ENCODE measurements at regions not wholly inside any gene's neighbourhood (a gene's known extent, or its start where the extent isn't known, plus 50 kb on each side); places are given as distances from the start of the nearest gene placed in this dataset.

DNA sequence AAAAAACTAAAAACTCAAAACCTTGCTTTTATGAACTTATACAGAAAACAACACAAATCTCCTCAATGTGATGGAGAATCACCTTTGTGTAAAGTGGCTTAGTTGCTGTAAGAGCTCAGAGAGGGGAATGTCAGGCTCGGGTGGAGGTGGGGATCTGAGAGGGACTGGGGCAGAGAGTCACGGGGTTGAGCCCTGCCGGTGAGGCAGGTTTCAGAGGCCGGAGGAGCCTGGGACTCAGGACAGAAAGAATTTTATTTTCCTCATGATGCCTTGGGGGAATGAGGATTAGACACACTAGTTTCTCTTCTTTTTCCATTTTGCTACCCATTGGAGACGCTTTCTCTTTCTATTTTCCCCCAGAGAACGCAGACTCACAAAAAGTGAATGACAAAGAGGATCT is 252.3 kb upstream of the FOXQ1 start:
- Histone ChIP-seq H3K4me1 (peaks cover 0 to 29% (median 16%) of the 10 kb centered on the region in 3 donors), H3K27ac (no peak overlapping the region), H3K9me3 (no peaks in the 10 kb centered on the region), H3K4me3 (no peak overlapping the region), H3K27me3 (no peaks in the 10 kb centered on the region), H3K36me3 (no peaks in the 10 kb centered on the region)
- no peak for TF ChIP-seq POLR2A (IDR thresholded peaks at IDR 0.05)
- TF ChIP-seq, protein P1, sequence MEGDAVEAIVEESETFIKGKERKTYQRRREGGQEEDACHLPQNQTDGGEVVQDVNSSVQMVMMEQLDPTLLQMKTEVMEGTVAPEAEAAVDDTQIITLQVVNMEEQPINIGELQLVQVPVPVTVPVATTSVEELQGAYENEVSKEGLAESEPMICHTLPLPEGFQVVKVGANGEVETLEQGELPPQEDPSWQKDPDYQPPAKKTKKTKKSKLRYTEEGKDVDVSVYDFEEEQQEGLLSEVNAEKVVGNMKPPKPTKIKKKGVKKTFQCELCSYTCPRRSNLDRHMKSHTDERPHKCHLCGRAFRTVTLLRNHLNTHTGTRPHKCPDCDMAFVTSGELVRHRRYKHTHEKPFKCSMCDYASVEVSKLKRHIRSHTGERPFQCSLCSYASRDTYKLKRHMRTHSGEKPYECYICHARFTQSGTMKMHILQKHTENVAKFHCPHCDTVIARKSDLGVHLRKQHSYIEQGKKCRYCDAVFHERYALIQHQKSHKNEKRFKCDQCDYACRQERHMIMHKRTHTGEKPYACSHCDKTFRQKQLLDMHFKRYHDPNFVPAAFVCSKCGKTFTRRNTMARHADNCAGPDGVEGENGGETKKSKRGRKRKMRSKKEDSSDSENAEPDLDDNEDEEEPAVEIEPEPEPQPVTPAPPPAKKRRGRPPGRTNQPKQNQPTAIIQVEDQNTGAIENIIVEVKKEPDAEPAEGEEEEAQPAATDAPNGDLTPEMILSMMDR (IDR thresholded peaks at IDR 0.05): no peak
- no peak for DNase-seq
- intact Hi-C loops (cut with DNase I): no loop called here
- WGBS, 2 donors: 71 to 74% methylated on average over 6 of the region's 6 CpGs

DNA sequence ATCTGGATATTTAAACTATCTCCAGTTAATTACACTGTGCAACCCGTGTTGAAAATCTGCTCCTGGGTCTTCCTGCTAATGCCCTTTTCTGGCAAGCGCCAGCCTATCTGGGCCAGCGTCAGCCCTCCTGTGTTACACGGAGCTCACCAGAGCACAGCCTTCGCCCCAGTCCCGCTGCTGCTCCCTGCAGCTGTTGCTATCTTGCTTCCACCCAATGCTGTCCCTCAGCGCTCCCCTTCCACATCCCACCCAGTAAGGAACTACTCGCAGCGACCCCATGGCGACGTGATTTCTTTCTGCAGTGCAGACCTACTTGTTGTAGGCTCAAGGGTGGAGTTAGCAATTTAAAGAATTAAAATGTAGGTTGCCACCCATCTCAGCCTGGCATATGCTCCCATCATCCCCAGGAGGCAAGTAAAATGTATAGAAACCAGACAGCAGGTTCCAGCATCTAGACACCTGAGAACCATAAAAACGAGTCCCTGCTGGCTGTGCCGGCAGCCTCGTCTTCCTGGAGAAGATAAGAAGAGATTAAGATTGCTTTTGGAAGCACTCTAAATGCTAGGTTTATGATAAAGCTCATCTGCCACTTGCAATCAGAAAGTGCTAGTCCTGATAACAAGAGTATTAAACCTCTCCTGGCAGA is 254.3 kb upstream of the FOXQ1 start:
- no peak overlapping the region for H3K27ac ChIP-seq
- peaks cover 0 to 9% (median 3%) of the 10 kb centered on the region in 3 donors for H3K4me1 ChIP-seq
- TF ChIP-seq POLR2A (IDR thresholded peaks at IDR 0.05): no peak
- TF ChIP-seq, protein P1 (IDR thresholded peaks at IDR 0.05): no peak
- WGBS, 2 donors: 64 to 76% methylated on average over 13 to 14 of the region's 14 CpGs
- H3K36me3 ChIP-seq: no peaks in the 10 kb centered on the region
- DNase-seq: no peak
- H3K9me3 ChIP-seq: no peaks in the 10 kb centered on the region
- H3K4me3 ChIP-seq: no peak overlapping the region
- H3K27me3 ChIP-seq: no peaks in the 10 kb centered on the region
- intact Hi-C loops (cut with DNase I): no loop called here

DNA sequence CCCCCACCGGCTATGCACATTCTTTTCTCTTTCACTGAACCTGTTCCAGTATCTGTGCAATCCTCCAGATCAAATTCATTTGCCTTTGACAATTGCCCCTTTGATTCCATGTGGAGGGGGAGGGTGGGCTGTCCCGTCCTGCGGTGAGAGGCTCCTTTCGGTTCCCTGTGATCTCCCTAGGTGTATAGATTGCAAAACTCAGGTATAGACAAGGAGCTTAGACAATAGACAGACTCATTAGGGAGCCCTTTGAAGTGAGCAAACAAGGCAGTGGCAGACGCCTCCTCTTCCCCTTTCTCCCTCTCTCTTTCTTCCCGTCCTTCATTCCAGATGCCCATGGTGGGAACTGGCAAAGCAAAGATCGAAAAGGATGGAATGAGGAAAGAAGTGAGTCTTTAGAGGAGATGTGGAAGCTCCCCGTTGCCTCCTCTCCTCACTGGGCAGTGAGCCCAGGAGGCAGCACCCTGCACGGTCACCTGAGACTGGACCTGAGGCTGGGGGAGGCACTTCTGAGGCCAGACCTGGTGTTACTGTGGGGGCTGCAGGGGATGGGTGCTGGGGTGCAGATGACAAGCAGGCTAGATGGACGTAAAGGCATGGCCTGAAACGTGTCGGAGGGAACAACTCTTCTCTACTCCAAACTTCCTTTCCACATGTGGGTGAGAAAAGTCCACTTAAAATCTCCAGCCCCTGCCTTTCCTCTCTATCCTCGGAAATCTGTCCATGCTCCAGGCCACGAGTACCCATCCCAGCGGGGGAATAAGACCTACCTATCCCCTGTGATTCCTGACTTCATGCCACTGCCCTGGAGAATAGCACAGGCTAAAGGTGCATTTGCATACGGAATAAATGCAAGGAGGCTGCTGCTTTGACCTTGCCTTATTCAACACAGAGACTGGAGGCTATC is 256.6 kb upstream of the FOXQ1 start:
- WGBS, 2 donors: 63 to 76% methylated on average over 14 to 15 of the region's 16 CpGs
- Histone ChIP-seq H3K4me3 (no peak overlapping the region), H3K27me3 (no peaks in the 10 kb centered on the region), H3K9me3 (no peaks in the 10 kb centered on the region), H3K27ac (no peak overlapping the region), H3K36me3 (no peaks in the 10 kb centered on the region), H3K4me1 (peaks cover 0 to 7% (median 3%) of the 10 kb centered on the region in 3 donors)
- intact Hi-C loops (cut with DNase I): no loop called here
- TF ChIP-seq POLR2A (IDR thresholded peaks at IDR 0.05): no peak
- TF ChIP-seq, protein P1 (IDR thresholded peaks at IDR 0.05): no peak
- DNase-seq: no peak

DNA sequence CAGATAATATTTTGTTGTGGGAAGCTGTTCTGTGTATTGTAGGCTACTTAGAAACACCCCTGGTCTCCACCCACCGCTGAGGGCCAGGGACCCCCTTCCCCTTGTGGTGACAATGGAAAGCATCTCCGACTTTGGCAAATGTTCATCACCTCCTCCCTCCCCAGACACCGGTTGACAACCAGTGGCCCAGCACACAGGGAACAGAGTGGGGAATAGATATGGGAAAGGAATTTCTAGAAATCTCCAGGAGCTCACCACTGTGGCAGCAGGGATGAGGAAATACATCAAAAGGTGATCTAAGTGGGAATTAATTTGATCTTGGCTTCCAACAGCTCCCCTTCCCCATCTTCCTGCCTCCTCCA is 257.3 kb upstream of the FOXQ1 start:
- no peak for DNase-seq
- Histone ChIP-seq H3K27ac (no peak overlapping the region), H3K36me3 (no peaks in the 10 kb centered on the region), H3K4me3 (no peak overlapping the region), H3K27me3 (no peaks in the 10 kb centered on the region), H3K4me1 (peaks cover 0 to 13% (median 3%) of the 10 kb centered on the region in 3 donors), H3K9me3 (no peaks in the 10 kb centered on the region)
- 76 to 93% methylated on average over 3 of the region's 3 CpGs for WGBS, 2 donors
- intact Hi-C loops (cut with DNase I): no loop called here
- TF ChIP-seq, protein P1 (IDR thresholded peaks at IDR 0.05): no peak
- TF ChIP-seq POLR2A (IDR thresholded peaks at IDR 0.05): no peak

DNA sequence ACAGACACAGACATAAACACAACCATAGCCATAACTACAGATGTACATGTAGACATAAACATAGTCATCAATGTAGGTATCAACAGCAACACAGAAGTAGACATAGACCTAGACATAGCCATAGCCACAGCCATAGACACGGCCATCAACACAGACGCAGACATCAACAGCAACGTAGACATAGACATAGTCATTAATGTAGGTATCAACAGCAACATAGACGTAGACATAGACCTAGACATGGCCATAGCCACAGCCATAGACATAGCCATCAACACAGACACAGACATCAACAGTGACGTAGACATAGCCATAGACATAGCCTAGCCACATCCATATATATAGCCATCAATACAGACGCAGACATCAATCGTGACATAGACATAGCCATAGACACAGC is 258.3 kb upstream of the FOXQ1 start:
- Histone ChIP-seq H3K36me3 (no peaks in the 10 kb centered on the region), H3K9me3 (no peaks in the 10 kb centered on the region), H3K27me3 (no peaks in the 10 kb centered on the region), H3K4me1 (peaks cover 0 to 23% (median 3%) of the 10 kb centered on the region in 3 donors), H3K4me3 (no peak overlapping the region), H3K27ac (no peak overlapping the region)
- no peak for DNase-seq
- WGBS, 2 donors: 63 to 67% methylated on average over 7 of the region's 7 CpGs
- TF ChIP-seq POLR2A (IDR thresholded peaks at IDR 0.05): no peak
- TF ChIP-seq, protein P1 (IDR thresholded peaks at IDR 0.05): no peak
- intact Hi-C loops (cut with DNase I): no loop called here

Measured in esophagus squamous epithelium (tissue), 5 donors.